CD4-positive, alpha-beta T cell treated with Interleukin-15 for 1 hour (primary cell): ENCODE measurements at regions not wholly inside any gene's neighbourhood (a gene's known extent, or its start where the extent isn't known, plus 50 kb on each side); places are given as distances from the start of the nearest gene placed in this dataset.

Experiments
- DNase-seq: peaks from one replicate; pipeline ENCODE4 v3.0.0-alpha.2; 2020

GRCh38 chr16:86987746-86988670 lies 329.2 kb downstream of the C16orf95 start:
- no peak for DNase-seq

GRCh38 chr16:86988920-86989696 lies 328.1 kb downstream of the C16orf95 start:
- DNase-seq: no peak

GRCh38 chr16:86990451-86990850 lies 326.7 kb downstream of the C16orf95 start:
- DNase-seq: no peak

GRCh38 chr16:86991679-86992078 lies 325.5 kb downstream of the C16orf95 start:
- DNase-seq: no peak

GRCh38 chr16:86992587-86992986 lies 324.6 kb downstream of the C16orf95 start:
- no peak for DNase-seq

GRCh38 chr16:86993426-86994110 lies 323.6 kb downstream of the C16orf95 start:
- no peak for DNase-seq

- no peak for DNase-seq
Observed at GRCh38 chr16:86994215-86994614, 323.0 kb downstream of the C16orf95 start.

GRCh38 chr16:86994651-86995171 lies 322.5 kb downstream of the C16orf95 start:
- DNase-seq: no peak

- no peak for DNase-seq
Observed at GRCh38 chr16:86995456-86995855, 321.7 kb downstream of the C16orf95 start.

GRCh38 chr16:86996081-86996480 lies 321.1 kb downstream of the C16orf95 start:
- DNase-seq: no peak

GRCh38 chr16:86997058-86997457 lies 320.1 kb downstream of the C16orf95 start:
- no peak for DNase-seq

GRCh38 chr16:86998196-86999001 lies 318.8 kb downstream of the C16orf95 start:
- DNase-seq: no peak

- DNase-seq: no peak
Observed at GRCh38 chr16:87000001-87000400, 317.2 kb downstream of the C16orf95 start.

- no peak for DNase-seq
Observed at GRCh38 chr16:87002717-87003413, 314.3 kb downstream of the C16orf95 start.

- DNase-seq: no peak
Observed at GRCh38 chr16:87003414-87003755, 313.8 kb downstream of the C16orf95 start.

- no peak for DNase-seq
Observed at GRCh38 chr16:87006021-87006420, 311.2 kb downstream of the C16orf95 start.

GRCh38 chr16:87006789-87007745 lies 310.1 kb downstream of the C16orf95 start:
- no peak for DNase-seq

GRCh38 chr16:87007907-87008306 lies 309.3 kb downstream of the C16orf95 start:
- no peak for DNase-seq

GRCh38 chr16:87008664-87009063 lies 308.5 kb downstream of the C16orf95 start:
- DNase-seq: no peak
